Esophagus muscularis mucosa (tissue), 2 donors: ENCODE measurements at regions not wholly inside any gene's neighbourhood (a gene's known extent, or its start where the extent isn't known, plus 50 kb on each side); places are given as distances from the start of the nearest gene placed in this dataset.

ENCODE experiments used
- EP300 ChIP-seq: sonication (generic); formaldehyde crosslinking; IDR thresholded peaks from one replicate; pipeline ENCODE4 v1.6.1; 2017; ENCODE audit warnings: antibody characterized with exemption
- POLR2A ChIP-seq: fragments of 450-650 bp; IDR thresholded peaks from one replicate; pipeline ENCODE4 v1.6.1; 2017; ENCODE audit warnings: antibody characterized with exemption, moderate library complexity, mild to moderate bottlenecking, low read depth

- TF ChIP-seq EP300 (no peak), POLR2A (no peak)
Measured at GRCh38 chr1:201598973-201599372, 60.0 kb downstream of the NAV1 start.
